Limb (tissue), 2 donors: ENCODE measurements at regions not wholly inside any gene's neighbourhood (a gene's known extent, or its start where the extent isn't known, plus 50 kb on each side); places are given as distances from the start of the nearest gene placed in this dataset.
A peak's percentile ranks its signal among the peaks of the same experiment; 100 is the strongest.
"Not testable (repeated sequence)": the region's sequence is repeated elsewhere in the genome, so short reads cannot be mapped to it uniquely, and the experiment has no call there.

Experiments used
- DNase-seq, 2 donors: peaks; one replicate each; pipeline ENCODE4 v3.0.0-alpha.2; 2016; ENCODE audit errors: extremely low spot score in 2 of 2

DNA sequence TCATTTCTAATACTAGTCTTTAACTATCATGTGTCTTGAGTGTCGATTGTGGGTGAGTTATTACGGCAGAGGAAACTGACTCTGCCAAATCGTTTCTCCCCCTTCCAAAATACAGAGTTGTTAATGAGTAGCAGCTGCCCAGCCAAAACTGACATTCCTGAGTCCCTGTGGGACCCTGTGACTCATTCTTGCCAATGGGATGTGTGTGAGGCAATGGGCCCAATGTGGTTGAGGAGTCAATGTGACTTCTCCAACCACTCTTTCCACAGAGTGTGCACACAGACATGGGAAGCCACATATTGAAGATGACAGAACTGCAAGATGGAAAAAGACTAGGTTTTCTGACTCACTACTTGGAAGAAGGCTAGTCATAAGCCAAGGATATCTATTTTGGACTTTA lies 434.7 kb downstream of the DTWD2 start:
- DNase-seq: peak; percentile 33 to 42

DNA sequence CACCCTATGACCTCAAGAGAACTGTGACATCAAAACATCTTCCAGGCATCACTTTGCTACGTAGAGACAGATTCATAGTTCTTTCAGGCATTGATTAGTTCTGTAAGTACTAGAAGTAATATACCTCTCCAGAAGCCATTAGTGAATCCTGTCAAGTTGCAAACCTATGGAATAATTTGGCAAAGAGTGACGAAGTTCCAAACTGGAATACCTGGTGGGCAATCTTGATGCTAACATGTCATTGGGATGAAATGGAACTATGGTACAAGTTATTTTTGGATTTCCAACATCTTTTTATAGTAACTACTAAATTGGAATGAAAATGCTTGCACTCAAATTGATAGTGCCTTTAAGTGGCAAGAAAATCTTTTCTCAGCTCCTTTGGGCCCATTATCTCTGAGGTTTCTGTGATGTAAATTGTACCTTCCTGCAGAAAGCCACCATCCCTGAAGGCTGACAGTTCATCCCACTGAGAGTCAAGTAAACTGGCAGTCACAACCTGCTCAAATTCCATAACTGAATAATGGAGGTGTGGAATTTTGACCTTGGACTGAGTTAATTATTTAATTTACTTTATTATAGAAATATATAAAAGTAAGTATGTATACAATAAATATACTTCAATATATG lies 435.5 kb downstream of the DTWD2 start:
- DNase-seq: no peak

DNA sequence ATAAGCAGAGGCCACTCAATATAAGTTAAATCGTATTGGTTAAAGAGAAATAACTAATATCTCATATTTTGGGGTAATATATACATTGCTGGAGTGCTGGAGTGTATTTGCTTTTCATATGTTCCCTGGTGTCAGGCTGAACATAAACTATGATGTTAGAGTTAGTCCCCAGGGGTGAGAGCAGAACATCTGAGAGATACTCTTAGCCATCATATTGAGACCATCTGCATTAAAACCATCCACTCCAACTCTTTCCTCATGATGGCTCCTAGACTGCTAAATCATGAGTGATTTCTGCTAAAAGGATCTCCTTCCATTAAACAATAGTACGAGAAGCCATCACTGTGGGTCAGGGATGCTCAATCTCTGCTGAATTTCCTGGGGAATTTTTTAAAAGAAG lies 436.2 kb downstream of the DTWD2 start:
- DNase-seq: no peak

DNA sequence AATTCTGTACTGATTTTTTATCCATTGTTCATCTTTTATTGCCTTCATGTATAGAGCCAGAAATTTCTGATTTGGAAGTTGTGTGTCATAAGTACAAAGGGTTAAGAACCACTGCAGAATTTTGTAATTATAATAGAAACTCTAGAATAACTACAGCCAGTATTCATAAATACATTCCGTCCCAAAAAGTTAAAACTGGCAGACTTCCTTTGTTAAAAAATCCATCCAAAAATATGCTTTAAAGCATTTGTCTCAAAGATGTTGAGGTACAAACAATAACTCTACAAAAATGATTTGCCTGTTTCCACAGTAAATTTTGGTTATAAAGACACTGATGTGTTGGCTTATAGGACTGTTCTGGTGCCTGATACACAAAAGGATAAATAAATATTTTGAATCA lies 436.6 kb downstream of the DTWD2 start:
- no peak for DNase-seq

DNA sequence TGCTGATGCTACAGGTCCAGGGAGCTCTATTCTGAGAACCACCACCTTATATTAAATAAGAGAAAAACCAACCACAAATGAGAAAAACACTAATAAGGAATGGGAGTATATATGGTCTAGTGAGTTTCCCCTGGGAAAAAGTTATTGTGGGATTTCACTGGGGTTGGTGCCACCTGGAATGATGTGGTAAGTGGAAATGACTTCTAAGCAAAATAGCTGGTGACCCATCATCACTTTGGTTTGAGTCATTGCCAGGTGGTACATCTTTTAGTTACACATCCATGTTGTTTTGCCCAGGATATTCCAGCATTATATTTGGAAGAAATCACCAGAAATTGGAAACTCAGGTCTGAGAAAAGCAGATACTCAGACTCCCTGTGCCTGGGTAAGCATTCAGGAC lies 437.3 kb downstream of the DTWD2 start:
- DNase-seq: no peak

DNA sequence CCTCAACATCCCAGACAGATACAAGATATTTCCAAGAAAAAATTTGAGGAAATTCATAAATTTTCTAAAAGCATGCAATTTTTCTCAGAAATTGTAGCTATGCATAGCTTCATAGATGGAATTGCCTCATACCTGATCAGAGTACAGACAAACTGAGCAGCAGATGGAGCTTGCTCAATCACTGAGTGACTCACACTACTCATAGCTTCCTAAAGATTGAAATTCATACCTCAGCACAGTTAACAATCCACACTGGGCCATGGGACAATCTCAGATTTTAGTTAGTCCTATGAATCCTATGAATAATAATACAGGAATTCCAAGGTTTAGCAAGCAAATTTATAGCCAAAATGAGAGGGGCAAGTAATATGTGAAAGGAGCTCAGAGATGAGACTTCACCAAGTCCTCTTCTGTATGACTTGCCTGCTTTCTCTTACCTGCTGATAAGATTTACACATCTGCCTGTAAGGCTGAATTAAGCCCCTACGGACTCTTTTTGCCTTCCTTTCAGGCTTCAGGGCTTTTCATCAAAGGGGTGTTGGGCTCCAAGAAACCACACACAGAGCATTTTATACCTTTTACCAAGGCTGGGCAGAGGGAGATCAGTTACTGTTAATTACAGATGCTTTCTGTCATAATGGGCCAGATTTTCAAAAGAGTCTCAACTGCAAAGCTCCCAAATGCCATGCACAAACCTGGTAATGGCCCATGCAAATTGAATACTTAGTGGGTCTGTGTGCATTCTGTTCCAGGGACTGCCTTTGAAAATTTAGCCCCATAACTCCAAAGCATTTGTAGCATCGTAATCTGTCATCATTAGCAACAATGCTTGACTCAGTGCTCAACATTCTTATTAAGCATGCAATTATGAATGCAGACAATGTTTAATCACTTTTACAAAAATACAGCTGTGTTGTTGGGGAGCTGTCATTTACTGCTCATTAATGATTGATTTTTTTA lies 439.3 kb downstream of the DTWD2 start:
- no peak for DNase-seq

DNA sequence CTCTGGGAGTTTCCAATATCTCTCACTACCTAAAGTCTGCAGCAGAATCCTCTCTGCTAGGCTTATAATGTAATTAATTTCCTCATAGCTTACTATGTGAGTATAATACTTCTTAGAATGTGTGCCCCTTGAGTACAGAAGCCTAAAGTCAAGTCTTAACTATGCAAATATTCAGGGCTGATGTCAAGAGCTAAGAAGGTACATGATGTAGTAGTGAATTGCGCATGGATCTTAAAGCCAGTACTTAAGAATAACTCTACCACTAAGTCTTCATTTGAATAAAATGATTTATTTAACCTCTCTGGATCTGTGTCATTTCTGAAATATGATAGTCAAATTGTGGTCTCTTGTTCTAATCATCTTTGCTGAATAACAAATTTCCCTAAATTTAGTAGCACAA lies 442.9 kb downstream of the DTWD2 start:
- DNase-seq: no peak

DNA sequence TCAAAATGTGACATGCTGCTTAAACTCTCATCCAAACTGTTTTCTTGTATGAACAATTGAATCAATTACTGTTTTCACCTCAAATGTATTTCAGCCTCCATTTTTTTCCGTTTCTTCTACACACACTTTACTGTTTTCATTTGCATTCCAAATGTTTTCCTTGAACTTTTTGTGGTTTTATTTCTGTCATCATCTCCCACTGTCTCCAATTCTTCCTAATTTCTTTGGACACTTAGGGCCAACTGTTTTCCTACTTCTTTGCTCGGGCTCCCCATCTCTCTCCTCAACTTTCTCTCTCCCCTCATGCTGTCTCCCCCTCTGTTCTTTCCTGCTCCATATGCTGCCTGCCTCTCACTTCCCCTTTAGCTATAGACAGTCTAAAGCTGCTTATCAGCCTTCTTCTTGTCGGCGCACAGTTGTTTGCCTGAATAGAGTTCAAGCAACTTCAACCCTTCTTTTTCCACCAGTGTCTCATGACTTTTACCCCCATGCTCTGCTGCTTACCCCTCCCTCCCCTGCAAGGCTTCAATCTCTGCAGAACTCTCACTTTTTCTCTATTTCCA lies 443.4 kb downstream of the DTWD2 start:
- no peak for DNase-seq

DNA sequence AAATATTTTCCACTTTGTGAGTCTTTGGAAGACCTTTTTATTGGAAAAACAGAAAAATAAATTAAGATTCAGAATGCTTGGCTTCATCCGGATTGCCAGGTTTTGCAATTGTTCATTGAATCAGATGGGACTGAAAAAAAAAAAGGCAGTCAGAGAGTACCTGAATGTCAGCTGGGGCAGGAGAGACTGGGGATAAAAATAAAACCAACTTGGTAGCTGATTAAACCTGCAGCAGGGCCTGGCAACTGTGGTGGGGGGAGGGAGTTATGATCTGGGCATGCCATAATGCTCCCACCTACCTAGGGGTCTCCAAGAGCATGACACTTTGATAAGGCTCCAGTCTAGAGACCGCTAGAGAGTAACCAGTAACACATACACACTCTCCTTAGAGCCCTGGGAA lies 454.4 kb downstream of the DTWD2 start:
- no peak for DNase-seq

DNA sequence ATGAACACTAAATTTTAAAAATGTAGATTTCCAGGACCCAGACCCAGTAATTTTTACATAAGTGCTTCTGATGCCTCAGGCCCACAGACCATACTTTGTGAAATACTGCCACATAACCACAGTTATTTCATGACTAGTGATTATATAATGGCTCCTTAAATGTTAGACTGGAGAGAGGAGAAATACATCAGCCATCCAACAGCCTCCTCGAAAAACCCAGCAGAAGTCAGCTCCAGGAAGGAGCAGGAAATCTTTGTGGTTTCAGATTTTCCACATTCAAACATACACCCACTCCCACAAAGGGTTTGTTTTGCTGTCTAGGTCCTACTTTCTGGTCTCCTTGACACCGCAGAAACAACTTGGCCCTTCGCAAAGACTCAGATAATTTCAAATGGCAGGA lies 455.2 kb downstream of the DTWD2 start:
- DNase-seq: no peak

DNA sequence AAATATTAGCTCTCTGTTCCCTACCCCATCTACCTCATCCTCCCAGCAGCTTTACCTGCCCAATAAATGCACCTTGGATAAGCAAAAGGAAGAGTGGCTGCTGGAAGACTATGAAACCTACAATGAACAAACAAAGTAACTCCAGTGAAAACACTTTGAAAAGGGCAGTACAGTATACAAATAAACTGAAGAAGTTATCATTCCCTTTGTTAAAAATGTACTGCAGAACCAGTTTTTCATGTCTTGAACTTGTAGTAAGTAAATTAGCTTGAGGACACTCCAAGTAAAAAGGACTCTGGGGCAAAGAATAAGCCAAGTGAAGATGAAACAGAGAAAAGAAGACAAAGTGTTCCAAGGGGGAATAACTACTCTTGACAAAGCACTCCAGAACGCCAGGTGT lies 457.1 kb downstream of the DTWD2 start:
- no peak for DNase-seq

DNA sequence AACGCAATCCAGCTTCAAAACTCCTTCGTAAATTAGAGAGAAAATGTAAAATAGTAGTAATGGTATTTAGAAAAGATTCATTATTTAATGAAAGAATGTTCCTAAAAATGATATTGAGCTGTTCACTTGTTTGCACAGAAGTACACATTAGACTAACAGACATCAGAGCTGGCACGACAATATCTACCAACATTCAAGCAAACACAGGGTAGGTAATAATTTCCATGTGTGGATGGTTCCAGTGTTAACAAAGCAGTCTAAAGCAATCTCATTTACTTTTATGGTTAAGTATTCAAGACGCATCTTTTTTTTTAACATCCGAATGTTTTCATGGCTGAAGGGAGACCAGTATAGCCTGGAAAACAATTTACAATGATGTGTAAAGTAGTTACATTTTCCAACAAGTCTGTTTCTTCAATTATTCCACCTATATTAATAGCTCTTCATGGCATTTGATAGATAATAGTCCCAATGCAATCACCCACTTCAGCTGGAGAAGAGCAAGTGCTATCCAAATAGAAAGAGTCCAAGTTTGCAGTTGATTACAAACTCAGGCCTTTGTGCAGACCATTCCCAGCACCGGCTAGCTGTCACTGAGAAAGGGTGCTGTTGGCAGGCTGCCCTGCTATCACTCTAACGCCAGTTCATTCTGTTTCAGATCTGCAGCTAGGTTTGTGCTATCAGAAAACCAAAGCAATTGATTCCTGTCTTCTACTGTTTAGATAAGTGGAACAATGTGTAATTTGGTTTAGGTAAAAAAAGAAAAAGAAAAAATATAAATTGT lies 458.8 kb downstream of the DTWD2 start:
- peak in 1 of 2 donors; percentile 27 for DNase-seq

DNA sequence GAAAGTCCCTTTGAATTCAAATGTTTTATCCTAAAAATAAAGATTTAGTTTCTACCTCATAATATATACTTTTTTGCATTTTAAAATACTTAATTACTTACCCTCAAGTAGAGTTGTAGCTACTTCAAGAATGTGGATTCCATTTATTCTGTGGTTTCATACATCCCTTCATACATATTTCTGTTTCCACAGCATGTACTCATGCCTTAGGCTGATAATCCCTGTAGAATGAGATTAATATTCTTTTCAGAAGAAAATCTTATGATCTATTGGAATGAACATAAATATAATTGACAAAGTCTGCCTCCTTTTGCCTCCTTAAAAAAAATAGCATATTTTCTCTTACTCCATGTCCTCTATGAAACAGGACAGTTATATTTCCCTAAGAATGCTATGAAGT lies 465.7 kb downstream of the DTWD2 start:
- no peak for DNase-seq

DNA sequence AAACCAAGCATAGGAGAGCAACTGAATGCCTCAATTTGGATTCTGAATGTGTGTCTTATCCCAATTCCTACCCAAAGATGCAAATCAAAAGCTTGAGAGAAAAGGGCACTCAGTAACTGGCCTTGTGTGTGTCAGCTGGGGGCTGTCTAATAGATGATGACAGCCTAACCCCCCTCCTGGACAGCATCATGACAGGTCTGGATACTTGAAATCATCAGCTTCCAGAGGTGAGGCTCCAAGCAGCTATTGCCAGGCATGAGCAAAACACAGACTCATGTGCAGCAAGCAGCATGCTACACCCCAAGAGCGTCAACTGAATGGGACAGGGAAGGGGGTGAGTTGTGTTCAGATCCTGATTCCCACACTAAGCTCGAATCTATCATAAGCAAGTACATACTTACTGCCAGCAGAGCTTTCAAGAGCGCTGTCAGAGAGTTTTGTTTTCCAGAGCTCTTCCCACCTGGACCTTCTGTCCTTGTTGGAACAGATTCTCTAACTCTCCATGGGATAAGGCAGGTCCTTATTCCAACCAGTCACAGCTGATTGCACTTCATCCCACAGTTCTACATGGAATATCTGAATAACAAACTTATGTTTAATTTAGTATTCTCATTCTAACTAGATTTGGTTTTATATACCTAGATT lies 467.5 kb downstream of the DTWD2 start:
- no peak for DNase-seq

DNA sequence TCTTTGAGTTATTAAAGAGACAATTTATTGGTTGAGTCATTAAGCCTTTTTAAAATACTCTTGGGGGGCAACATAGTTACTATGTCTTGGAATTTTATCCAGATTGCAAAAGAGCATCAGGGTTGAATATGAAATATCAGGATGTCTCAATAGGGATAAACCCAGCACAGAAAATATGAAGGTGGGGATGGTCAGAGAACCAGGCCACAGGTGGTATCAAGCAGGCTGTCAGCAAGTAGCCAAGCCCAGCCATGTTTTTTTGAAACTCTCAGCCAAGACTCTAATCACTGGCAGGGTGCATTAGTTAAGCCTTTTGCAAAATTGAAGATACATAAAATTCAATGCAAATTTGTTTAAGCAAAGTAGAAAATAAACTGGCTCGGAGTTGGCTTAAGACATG lies 468.9 kb downstream of the DTWD2 start:
- DNase-seq: no peak

DNA sequence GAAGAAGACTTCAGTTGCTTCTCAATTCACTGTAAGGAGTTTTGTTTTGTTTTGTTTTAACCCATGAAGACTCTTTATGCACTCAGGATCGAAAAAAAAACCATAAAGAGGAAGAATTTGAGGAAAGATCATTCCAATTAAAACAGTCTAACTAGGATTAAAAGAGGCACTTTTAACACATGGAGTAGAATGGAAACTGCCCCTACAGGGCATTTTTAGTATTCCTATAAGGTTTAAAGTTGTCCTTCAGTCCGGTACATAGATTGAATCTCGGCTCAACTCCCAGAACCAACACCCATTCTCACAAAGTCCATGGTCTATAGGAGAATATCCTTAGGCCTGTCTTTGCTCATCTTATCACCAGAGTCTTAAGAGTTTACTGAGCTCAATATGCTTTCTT lies 469.6 kb downstream of the DTWD2 start:
- no peak for DNase-seq

DNA sequence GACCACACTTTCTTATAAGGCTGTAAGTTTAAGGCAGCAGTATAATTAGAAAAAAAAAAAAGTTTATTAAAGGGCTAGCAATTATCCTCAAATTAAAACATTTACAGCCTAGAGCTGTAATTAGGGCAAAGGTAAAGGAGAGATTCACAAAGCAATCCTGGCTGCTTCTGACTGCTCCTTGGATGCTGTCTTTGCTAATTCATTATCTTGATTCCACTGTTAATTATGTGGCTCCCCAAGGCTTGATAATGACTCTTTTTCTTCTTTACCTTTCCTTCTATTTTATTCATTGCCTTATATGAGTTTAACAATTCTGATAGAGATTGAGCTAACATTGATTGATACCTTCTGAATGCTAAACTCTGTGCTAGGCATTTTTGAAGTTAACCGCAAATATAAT lies 476.5 kb downstream of the DTWD2 start:
- DNase-seq: no peak

DNA sequence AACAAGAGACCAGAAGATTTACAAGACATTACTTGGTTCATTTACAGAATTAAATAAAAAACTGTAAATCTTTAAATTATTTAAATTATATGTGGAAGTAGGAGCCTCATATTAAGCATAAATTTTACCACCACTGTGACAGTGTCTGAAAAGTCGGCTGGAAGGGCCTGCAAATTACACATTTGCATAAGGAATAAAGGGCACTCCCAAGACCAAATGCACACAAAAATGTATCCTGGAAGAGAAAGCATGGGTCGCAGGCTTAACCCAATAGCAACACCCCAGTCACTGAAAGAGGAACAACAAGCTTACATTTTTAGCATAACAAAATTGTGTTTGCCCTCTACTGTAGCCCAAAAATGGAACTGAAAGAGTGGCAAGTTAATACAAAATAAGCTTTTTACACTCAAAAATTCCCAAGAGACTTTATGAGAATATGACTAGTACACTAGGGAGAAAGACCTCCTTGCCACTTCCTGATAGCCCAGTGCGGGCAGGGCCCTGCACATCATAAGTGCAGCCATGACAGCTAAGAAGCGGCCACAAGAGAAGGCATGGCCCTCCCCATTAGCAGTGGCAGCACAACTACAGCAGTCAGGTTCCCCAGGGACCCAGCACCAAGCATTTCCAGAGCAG lies 482.0 kb downstream of the DTWD2 start:
- DNase-seq: no peak

DNA sequence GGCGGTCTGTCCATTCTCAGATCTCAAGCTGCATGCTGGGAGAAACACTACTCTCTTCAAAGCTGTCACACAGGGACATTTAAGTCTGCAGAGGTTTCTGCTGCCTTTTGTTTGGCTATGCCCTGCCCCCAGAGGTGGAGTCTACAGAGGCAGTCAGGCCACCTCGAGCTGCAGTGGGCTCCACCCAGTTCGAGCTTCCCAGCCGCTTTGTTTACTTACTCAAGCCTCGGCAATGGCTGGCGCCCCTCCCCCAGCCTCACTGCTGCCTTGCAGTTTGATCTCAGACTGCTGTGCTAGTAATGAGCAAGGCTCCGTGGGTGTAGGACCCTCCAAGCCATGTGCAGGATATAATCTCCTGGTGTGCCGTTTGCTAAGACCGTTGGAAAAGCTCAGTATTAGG lies 486.1 kb downstream of the DTWD2 start:
- not testable (repeated sequence) for DNase-seq

DNA sequence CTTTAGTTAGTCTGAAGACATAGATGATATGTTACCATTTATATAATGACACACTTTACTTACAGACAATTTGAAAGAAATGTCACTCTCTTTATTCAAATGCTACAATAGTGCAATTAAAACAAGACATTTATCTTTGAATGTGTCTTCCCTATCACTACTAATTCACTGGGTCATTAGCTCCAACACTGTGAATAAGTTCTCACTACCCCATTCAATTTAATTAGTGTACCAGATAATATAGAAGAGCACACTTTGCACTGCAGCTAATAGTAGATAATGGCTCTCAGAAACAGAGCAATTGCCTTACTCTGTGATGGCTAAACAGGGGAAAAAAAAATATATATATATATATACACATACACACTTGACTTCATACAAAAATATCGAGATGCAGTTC lies 497.0 kb downstream of the DTWD2 start:
- DNase-seq: no peak

DNA sequence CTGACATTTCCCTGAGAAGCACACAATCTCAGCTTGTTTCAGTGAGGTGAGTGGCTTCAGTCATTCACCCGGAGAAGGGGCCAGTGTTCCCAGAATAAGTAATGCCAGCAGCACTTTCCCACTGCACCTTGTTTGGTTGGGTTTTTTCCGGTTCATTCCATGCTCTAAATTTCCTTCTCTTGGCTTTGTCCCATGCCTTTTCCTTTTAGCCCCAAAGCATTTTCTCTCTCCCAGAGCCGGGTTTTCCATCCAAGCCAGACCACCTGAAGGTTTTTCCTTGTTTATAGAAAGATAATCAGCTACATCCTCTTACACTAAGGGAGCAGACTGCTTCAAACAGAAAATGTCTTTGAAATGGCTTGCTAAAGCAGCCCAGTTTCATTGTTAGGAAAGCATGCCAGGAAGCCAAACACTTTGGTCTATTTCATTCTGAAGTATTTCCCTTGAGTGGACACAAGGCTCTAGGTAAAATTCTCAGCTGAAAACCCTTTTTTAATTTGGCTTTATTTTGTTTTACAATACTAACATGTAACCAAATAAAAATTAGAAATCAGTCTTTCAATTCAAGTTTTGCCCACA lies 501.6 kb downstream of the DTWD2 start:
- DNase-seq: peak in 1 of 2 donors; percentile 10
